ENCODE measurements at regions not wholly inside any gene's neighbourhood (a gene's known extent, or its start where the extent isn't known, plus 50 kb on each side); places are given as distances from the start of the nearest gene placed in this dataset.

- TF ChIP-seq FOXA1 (IDR thresholded peaks at IDR 0.05) (no peak), SUZ12 (IDR thresholded peaks at IDR 0.05) (no peak), SP1 (IDR thresholded peaks at IDR 0.05) (no peak), TARDBP (IDR thresholded peaks at IDR 0.05) (no peak), CTBP1 (IDR thresholded peaks at IDR 0.05; ENCODE audit: borderline replicate concordance) (no peak), ELF4 (IDR thresholded peaks at IDR 0.05) (no peak), BHLHE40 (IDR thresholded peaks at IDR 0.05; ENCODE audit: borderline replicate concordance) (no peak)
Measured at GRCh38 chr3:167163580-167163979, 216.5 kb downstream of the ZBBX start.
